Esophagus mucosa (tissue), 1 donor: ENCODE measurements at regions not wholly inside any gene's neighbourhood (a gene's known extent, or its start where the extent isn't known, plus 50 kb on each side); places are given as distances from the start of the nearest gene placed in this dataset.

Experiments used
- ATAC-seq: fragments of 200-7000 bp; cut with Tn5 transposase; one replicate; pipeline ENCODE4 v1.9.1; 2020
- donor health status: DM: yes; HTN: yes; CAD: no.

DNA sequence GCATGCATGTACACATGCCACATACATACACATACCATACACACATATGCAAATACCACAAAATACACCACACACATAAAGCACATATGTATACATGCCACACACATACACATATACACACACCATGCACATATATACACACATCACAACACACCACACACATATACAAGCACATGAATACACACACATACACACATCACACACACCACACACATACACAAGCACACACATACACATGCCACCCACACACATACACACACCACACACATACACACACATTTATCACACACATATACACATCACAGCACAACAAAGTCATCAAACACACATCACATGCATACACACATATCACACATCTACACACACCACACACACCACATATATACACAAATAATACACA lies 1108.5 kb downstream of the GALC start:
- no peak for ATAC-seq

DNA sequence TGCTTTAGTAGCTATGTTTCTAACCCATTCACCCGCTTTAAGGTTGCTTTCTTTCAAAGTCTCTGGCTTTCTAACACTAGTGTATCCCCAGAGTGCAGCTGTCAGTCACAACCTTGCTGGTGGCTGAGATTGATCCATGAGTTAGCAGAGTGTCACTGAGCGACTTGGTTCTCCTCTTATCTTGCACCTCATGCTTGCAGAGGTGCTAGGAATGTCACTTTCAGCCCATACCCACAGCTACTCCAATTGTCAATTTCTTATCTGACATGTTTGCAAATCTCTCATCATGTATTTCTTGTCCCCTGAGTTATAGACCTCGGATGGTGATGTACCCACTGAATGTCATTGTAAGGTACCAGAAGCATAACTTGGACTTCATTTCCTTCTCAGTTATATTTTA lies 1110.2 kb downstream of the GALC start:
- no peak for ATAC-seq

DNA sequence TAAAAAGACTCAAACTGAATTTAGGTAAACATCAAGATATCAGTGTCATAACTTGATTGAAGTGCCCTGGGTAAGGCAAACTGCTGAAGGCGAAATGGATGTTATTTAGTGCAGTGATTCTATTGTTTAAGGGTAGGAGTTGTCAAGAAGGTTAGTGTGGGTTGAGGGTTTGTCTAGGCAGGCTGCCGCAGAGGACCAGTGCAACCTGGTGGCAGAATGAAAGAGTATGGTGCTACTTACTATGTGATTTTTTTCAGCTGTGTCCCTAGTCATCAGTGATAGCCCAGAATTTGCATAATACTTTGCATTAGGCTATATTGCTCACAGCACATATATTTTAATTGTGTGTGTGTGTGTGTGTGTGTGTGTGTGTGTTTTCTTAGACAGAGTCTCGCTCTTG lies 1127.0 kb downstream of the GALC start:
- ATAC-seq: no peak

DNA sequence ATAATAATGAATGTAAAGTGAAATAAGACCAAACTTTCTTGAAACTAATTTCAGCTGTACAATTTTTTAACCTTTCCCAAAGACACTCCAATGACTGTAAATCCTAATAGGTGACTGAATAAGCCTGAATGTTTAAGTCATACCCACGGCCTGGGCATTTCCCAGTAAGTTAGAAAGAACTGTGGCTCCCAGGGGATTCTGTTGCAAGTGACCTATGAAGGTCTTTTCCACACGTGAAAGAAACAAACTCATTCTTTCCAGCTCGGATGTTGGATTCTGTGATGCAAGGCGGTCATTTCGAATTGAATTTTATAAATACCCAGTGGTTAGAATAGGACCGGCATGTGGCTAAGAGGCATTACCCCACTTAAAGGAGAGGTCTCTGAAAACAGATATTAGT lies 1134.4 kb downstream of the GALC start:
- ATAC-seq: no peak

DNA sequence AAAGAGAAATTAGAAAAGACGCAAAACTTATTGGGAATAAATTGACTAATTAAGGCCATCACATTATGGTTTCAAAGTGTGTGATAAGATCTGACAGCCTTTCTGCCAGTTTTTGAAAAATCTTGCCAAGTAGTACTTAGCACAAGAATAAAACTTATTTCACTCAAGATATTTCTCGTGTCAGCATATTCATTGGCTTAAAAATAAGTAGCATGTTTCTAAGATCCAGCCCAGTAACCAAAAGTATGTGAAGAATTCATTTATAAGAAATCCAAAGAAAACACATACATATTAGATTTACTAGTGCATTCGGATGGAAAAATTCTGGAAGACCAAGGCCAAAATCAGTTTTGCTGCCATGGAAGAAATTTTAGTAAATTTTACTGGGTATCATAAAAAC lies 1135.0 kb downstream of the GALC start:
- no peak for ATAC-seq

DNA sequence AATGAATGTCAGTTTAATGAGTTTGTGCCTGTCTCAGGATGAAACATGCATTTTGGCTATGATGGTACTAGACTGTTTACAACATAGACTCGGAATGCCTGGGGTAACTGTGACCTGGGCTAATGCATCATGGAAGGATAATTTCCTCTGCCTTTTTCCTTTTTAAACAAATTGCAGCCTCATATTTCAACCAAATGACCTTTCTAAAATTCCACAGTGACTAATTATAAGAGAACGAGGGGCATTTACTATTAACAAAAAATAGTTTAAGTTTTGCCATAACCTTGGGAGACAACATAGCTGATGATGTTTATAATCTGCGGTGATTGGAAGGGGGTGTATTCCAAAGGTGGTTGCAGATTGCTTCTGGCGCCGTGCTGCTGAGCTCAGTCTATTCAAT lies 1140.5 kb downstream of the GALC start:
- no peak for ATAC-seq

DNA sequence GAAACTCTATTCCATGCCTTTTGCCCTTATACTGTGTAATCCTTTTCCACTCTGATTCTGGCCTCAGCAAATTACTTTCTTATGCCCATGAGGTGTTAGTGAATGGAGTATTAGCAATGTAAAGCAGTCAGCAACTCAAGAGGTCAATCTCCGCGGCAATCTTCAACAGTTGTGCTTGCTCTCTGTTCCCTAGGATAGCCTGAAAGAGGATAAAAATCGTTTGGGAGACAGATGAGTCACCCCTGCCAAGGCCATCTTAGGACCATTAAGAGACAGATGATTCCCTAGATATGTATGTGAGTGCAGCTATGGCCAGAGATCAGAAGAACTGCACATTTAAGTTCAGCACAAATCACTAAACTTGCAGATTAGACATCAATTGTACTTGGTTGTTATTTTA lies 1145.8 kb downstream of the GALC start:
- no peak for ATAC-seq

DNA sequence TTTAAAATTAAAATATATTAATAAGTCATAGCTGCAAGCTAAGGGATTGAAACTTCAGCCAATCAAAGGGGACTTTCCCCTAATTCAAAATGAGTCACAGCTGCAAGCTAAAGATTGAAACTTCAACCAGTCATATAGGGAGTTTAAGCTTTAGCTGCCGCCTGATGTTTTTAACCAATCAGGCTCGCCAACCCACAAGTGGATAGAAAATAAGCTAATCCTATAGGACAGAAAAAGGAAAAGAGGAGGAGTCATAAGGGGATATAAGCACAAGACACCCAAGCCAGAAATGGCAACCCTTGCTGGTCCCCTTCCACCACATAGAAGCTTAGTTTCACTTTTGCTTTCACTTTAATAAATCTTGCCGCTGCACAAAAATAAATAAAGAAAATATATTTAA lies 1154.6 kb downstream of the GALC start:
- no peak for ATAC-seq

DNA sequence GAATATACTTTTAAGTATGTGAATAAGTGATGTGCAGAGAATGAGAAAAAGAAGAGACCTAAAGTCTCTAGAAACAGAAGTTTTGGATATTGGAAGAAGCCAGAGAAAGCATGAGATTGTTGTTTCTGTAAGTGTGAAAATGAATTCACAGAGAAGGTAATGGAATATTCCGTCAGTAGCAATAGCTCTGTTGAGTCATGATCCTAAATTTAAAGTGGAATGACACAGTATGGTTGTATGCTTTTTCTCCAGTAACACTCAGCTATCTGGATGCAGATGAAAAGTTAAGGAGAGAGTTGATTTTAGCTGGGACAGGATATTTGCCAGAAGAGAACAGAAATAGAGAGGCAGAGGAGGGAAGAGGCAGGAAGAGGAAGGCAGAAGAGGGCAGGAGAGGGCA lies 1166.3 kb downstream of the GALC start:
- ATAC-seq: no peak

DNA sequence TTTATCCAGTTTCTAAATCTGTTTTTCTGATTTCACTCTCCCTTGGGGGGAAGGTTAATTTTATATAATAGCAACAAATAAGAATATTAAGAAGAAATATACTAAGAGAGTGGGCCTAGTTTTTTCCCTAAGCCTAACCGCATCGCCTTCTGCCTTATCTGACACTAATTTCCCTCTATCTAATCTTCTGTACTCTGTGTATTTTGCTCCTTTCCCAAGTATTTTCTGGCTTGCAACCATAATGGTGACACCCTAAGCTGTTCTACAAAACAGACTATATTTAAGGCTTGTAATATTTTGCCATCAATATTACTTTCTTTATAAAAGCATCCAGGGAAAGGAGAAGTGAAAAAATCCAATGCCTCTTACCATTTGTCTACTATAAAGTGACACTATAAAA lies 1168.8 kb downstream of the GALC start:
- no peak for ATAC-seq

DNA sequence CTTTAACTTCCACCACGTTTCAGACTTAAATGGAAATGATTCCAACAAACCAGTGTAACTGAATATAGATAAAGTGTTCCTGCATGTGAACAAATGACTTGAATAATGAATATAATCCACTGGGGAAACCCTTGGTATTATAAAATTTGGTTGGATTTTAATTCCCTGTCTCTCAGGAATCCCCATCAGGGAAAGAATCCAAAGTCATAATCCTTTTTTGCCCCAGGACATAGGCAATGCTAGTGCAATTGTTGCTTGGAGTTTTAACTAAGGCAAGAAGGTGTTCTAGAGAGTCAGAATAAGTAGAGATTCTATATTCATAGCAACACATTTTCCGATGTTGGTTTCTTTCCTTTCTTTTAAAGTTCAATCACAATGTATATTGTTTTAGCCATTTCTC lies 1169.4 kb downstream of the GALC start:
- no peak for ATAC-seq

DNA sequence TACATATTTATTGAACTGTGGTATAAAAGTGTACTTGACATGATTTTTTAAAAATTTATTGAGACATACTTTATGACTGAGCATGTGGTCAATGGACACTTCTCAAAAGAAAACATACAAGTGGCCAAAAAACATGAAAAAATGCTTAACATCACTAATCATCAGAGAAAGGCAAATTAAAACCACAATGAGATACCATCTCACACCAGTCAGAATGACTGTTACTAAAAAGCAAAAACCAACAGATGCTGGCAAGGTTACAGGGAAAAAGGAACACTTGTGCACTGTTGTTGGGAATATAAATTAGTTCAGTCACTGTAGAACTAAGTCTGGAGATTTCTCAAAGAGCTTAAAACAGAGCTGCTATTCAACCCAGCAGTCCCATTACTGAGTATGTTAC lies 1177.6 kb downstream of the GALC start:
- no peak for ATAC-seq

DNA sequence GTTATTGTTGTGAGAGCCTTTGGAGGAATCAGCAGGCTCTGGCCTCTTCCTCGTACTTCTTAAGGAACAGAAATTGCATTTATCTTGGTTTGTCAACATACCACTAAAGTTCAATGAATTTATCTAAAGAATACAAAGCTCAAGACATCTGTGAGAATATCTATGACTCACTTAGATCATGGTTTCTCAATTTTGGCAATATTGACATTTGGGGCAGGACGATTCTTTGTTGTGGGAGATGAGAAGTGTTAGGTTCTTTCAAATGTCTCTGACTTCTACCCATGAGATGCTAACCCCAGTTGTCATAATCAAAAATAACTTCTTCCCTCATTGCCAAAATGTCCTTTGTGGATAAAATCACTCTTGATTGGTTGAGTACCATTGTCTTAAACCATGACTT lies 1190.3 kb downstream of the GALC start:
- ATAC-seq: no peak

DNA sequence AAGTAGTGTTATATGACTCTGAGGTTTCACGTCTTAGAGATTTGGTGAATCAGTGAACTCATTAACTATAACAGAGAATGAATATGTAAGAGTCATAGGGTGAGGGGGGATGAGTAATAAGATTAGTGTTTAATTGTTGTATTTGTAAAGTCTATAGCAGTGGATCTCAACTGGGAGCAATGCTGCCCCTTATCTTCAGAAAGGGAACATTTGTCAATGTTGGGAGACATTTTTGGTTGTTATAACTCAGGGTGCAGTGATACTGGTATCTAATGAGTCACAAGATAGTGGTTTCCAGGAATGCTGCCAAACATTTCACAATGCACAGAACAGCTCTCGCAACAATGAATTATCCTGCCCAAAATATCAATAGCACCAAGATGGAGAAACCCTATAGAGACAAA lies 1193.7 kb downstream of the GALC start:
- no peak for ATAC-seq

DNA sequence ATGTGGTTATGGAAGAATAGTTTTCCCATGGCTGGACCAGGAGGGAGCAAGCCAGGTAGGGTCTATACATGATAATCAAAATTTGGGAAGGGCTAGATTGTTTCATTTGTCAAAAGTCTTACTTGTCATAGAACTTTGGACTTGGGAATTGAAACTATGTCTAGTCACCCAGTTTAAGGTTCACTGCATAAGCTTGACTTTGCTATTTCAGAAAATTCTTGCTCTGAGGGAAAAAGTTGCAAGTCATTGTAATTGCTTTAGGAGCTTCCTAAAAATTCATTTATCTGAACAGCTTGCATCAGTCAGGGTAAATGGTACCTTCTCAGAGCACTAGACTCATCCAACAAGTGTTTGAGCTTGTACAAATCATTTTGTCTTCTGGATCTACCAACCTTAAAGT lies 1194.7 kb downstream of the GALC start:
- no peak for ATAC-seq

DNA sequence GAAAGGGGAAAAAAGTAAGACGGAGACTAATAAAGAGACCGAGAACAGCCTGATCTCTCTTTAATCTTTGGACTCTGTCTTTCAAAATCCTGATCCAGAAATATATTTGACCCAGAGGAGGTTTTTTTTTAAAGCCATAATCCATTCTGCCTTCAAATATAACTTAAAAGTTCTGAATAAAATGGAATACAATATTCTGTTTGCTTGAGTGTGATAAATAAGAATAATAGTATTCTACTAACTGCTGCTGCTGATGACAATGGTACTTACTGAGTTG lies 1196.0 kb downstream of the GALC start:
- ATAC-seq: no peak

DNA sequence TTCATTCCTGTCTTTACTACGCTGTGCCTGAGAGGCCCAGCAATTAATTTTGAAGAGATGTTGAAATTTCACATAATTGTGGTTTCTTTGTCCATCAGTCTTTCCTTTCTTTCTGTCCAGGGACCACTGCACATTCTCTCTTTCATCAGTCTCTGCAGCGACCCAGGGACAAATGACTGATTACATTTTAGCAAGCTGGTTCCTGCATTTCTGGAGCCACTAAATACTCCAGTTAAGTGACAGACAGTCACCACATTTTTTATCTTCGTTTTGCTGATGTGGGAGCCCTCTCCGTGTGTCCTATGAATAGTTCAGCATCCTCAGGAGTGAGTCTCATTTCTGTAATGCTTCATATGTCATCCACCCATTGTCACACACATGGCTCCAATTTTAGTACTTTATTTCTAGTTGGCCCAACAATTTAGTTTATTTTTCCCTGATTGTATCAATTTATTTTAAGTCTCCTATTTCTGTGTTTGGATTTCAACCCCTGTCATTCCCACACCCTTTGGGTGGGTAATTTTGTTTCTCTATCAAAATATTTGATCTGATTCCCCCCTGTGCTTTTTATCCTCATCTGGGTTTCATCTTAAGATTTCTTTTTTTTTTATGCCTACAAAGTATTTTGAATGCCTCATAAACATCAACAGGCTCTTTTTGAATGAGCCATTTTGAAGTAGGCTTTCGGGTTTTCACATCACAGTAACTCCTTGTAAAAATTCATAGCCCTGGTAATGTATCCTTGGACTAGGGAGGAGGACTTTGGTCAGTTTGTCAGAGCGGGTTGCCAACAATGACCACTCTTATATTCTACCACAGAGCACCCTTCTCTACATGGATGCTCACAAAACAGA lies 1196.5 kb downstream of the GALC start:
- ATAC-seq: no peak

DNA sequence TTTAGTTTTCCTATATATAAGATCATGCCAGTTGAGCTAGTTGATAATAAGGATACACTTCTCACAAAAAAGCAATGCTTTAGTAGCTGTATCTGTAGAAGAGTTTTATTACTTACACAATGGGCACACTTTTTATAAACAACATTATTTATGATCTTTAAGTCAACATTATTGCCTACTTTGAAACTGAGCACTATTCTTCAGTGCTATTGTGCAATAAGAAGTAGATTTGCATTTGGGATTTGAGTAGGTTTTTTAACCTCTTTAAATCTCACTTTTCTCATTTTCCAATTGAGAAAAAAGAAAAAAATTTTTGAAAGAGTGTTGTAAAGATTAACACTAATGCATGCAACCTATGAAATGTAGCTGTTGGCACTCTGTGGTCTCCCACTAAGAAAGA lies 1198.3 kb downstream of the GALC start:
- no peak for ATAC-seq

DNA sequence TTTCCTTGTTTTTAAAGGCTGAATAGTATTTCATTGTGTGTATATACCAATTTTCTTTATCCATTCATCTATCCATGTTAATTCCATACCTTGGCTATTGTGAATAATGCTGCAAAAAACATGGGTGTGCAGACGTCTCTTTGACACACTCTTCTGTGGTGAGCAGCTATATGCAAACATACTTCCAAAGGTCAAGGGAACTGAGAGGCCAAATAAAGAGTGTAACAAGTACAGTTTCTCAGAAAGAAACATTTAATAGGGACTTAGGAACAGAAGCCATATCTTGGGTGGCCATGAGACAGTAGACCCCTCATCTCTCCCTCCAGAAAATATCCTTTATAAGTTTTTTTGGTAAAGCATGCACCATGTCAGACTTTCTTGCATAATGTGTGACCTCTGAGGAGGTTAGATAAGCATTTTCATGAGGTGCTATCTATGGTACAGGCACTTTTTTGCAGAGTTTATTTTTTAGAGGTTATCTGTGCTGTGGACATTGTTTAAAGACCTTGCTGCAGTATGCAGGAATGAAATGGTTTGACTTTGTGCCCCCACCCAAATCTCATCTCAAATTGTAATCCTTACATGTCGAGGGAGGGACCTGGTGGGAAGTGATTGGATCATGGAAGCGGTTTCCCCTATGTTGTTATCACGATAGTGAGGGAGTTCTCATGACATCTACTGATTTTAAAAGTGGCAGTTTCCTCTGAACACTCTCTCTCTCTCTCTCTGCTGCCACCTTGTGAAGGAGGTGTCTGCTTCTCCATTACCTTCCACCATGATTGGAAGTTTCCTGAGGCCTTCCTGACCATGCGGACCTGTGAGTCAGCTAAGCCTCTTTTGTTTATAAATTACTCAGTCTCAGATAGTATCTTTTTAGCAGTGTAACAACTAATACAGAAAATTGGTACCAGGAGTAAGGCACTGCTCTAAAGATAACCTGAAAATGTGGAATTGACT lies 1202.3 kb downstream of the GALC start:
- ATAC-seq: no peak

DNA sequence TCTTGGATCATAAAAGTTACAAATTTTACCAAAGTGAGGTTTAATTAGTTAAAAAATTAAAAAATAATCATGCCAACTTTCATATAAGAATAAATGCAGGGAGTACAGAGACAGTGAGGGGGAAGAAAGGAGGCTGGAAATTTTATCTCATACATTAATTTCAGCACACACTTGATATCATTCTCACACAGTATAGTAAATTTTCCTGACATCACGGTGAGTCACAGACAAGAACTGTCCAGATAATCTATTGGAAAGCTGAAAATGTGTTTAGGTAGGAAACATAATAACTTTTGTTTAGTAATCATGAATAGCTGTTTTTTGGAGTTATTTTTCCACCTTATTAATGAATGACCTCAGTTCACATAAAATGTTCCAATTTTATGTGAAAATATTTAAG lies 1204.8 kb downstream of the GALC start:
- ATAC-seq: no peak

DNA sequence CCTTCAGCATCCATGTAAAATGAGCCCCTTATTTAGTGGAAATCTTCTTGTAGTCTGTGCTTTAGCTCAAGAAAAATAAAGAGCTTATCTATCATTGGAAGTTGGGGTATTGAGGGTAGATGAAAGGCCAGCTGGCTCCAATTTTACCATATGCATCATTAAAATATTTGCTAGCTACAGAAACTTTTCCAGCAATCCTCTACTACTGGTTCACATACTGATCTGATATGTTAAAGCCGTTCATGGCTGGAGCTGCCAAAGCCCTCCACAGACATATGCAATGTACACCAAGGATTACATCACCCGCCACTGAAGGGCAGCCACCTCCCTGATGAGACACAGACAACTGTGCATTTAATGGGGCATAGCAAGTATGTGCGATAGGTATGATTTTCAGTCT lies 1205.3 kb downstream of the GALC start:
- no peak for ATAC-seq

DNA sequence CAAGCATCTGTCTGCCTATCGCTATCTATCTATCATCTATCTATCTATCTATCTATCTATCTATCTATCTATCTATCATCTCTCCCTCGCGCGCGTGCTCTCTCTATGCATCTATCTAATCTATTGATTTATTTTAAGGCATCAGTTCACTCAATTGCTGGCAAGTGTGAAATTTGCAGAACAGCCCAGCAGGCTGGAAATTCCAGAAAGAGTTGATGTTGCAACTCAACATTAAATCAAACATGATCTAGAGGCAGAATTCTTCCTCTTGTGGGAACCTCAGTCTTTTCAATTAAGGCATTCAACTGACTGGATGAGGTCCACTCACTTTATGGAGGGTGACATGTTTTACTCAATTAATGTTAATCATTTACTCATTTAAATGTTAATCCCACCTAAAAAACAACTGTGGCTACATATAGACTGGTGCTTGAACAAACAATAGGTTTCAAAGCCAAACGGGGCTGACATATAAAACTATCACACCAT lies 1210.8 kb downstream of the GALC start:
- no peak for ATAC-seq

DNA sequence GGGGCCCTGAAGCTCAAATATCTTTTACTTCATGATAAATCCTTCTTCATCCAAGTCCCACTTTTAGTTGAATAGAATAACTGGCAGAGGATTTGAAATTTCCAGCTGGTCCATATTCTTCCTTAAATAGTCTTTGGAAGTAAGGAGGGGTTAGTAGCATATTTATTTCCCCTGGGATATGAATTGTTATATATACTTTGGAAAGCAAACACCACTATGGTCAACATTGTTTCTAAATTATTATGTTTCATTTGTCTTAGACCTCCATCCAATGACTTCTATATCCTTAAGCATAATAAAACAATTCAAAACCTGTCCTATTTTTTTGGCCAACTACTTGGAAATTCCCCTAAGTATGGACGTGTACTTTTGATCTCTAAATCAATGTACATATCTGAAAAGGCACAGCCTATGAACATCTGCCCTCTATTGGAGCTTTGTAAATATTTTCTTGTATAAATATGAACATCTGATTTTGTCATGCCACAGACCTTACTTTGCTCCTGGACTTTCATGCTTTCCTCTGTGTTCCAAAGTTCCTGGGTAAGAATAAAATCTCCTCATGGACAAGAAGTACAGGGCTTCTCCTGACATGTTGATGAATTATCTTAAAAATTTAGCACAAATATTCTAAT lies 1212.0 kb downstream of the GALC start:
- no peak for ATAC-seq

DNA sequence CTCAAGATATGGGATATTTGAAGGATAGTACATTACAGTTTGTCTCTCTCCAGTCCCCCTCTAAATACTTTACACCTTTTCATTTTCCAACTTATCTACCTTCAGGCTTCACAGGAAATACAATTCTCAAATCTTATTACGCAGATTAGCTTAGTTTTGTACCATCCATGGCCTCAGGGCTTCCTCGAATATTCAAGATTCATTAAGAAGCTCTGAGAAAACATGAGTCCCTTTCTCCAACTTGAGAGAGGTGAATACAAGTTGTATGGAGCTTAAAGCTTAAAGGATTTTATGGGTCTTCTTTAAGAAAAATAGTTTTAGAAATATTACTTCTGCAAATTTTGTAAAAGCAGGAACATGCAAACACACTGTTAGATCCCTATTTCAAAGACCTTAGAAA lies 1212.5 kb downstream of the GALC start:
- ATAC-seq: no peak
